ENCODE measurements at regions not wholly inside any gene's neighbourhood (a gene's known extent, or its start where the extent isn't known, plus 50 kb on each side); places are given as distances from the start of the nearest gene placed in this dataset.

DNA sequence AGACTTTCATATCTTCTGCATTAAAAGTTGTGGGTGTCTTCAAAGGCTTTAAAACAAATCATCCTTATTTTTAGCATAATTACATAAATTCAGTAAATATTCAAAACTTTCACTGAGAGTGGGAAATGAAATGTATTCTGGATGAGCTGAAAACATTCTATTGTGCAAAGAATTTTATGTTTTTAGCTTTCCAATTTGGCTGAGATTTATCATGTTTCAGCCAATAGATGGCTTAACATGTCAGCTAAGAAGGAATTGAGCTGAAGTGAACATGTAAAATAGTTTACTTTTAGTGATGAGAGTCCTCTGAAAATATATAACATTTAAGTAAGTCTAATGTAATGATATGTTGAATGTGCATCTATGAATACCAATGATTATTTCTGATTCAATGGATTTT lies 213.5 kb upstream of the GIMD1 start:
- TF ChIP-seq, protein P1, sequence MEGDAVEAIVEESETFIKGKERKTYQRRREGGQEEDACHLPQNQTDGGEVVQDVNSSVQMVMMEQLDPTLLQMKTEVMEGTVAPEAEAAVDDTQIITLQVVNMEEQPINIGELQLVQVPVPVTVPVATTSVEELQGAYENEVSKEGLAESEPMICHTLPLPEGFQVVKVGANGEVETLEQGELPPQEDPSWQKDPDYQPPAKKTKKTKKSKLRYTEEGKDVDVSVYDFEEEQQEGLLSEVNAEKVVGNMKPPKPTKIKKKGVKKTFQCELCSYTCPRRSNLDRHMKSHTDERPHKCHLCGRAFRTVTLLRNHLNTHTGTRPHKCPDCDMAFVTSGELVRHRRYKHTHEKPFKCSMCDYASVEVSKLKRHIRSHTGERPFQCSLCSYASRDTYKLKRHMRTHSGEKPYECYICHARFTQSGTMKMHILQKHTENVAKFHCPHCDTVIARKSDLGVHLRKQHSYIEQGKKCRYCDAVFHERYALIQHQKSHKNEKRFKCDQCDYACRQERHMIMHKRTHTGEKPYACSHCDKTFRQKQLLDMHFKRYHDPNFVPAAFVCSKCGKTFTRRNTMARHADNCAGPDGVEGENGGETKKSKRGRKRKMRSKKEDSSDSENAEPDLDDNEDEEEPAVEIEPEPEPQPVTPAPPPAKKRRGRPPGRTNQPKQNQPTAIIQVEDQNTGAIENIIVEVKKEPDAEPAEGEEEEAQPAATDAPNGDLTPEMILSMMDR (IDR thresholded peaks at IDR 0.05) = no peak
- TF ChIP-seq POLR2A (IDR thresholded peaks at IDR 0.05) = no peak
